NCI-H446 (cell line): ENCODE measurements at regions not wholly inside any gene's neighbourhood (a gene's known extent, or its start where the extent isn't known, plus 50 kb on each side); places are given as distances from the start of the nearest gene placed in this dataset.
A peak's percentile ranks its signal among the peaks of the same experiment; 100 is the strongest.
"Not testable (repeated sequence)": the region's sequence is repeated elsewhere in the genome, so short reads cannot be mapped to it uniquely, and the experiment has no call there.

ENCODE experiments used
- DNase-seq, 2 experiments: peaks; one replicate each; lab custom pipeline; 2025; lab: John Stamatoyannopoulos, UW

GRCh38 chr2:138931284-138932256, 151.4 kb upstream of the NXPH2 start:
- DNase-seq: no peak

GRCh38 chr2:138930571-138930970, 150.4 kb upstream of the NXPH2 start:
- DNase-seq: no peak

GRCh38 chr2:138928374-138929021, 148.3 kb upstream of the NXPH2 start:
- DNase-seq: no peak

GRCh38 chr2:138922973-138923563, 142.9 kb upstream of the NXPH2 start:
- peak; percentile 27 to 36 for DNase-seq

GRCh38 chr2:138919120-138919747, 139.0 kb upstream of the NXPH2 start:
- DNase-seq: no peak

- DNase-seq: no peak
These were observed 130.2 kb upstream of the NXPH2 start for GRCh38 chr2:138910427-138910826.

- no peak for DNase-seq
These were observed 126.4 kb upstream of the NXPH2 start for GRCh38 chr2:138906549-138906948.

- DNase-seq: no peak
These were observed 122.2 kb upstream of the NXPH2 start for GRCh38 chr2:138902239-138902871.

- no peak for DNase-seq
These were observed 121.3 kb upstream of the NXPH2 start for GRCh38 chr2:138901530-138901929.

GRCh38 chr2:138898855-138899254, 118.7 kb upstream of the NXPH2 start:
- DNase-seq: no peak

- no peak for DNase-seq
These were observed 117.1 kb upstream of the NXPH2 start for GRCh38 chr2:138897274-138897673.

- no peak for DNase-seq
These were observed 113.6 kb upstream of the NXPH2 start for GRCh38 chr2:138893746-138894145.

- DNase-seq: no peak
These were observed 100.9 kb upstream of the NXPH2 start for GRCh38 chr2:138881126-138881525.

- DNase-seq: no peak
These were observed 99.7 kb upstream of the NXPH2 start for GRCh38 chr2:138879931-138880330.

GRCh38 chr2:138877421-138877820, 97.2 kb upstream of the NXPH2 start:
- DNase-seq: no peak

GRCh38 chr2:138874251-138874650, 94.1 kb upstream of the NXPH2 start:
- no peak for DNase-seq

GRCh38 chr2:138872116-138872515, 91.9 kb upstream of the NXPH2 start:
- DNase-seq: not testable (repeated sequence)

- no peak for DNase-seq
These were observed 91.1 kb upstream of the NXPH2 start for GRCh38 chr2:138871312-138871711.

GRCh38 chr2:138867341-138867740, 87.2 kb upstream of the NXPH2 start:
- no peak for DNase-seq

GRCh38 chr2:138866797-138867196, 86.6 kb upstream of the NXPH2 start:
- no peak for DNase-seq

- DNase-seq: peak in 1 of 2 experiments; percentile 22
These were observed 73.6 kb upstream of the NXPH2 start for GRCh38 chr2:138853761-138854160.

- DNase-seq: peak in 1 of 2 experiments; percentile 24
These were observed 73.1 kb upstream of the NXPH2 start for GRCh38 chr2:138853296-138853695.
